CD4-positive, alpha-beta T cell (primary cell): ENCODE measurements at regions not wholly inside any gene's neighbourhood (a gene's known extent, or its start where the extent isn't known, plus 50 kb on each side); places are given as distances from the start of the nearest gene placed in this dataset.

ENCODE experiments used
- ATAC-seq: fragments of 200-7000 bp; cut with Tn5 transposase; one replicate; pipeline ENCODE4 v1.10.0; 2022; ENCODE audit warnings: mild to moderate bottlenecking; ENCODE audit not compliant: poor library complexity
- CTCF ChIA-PET: fragments of 350-600 bp; sonication (Branson Sonifier 250); formaldehyde crosslinking; loops from one replicate; lab custom pipeline; 2021; ENCODE audit warnings: antibody characterized with exemption, inconsistent platforms; lab: Charles Lee
- POLR2A ChIA-PET: fragments of 350-600 bp; sonication (Branson Sonifier 250); formaldehyde crosslinking; loops from one replicate; lab custom pipeline; 2021; ENCODE audit warnings: antibody characterized with exemption, inconsistent platforms; lab: Charles Lee
- DNase-seq, 14 experiments: peaks; one replicate each; pipeline ENCODE4 v3.0.0-alpha.2; 2013 to 2020; ENCODE audit warnings: mixed read lengths in 2 of 14
- H3K27ac ChIP-seq, 2 donors: one replicate each; pipeline versions ENCODE4 v1.5.1 to v1.7.0; 2013; ENCODE audit warnings: low read length in 2 of 2, low read depth in 1 of 2, mild to moderate bottlenecking in 1 of 2
- H3K27me3 ChIP-seq, 2 experiments: 1 replicate in 1 of 2; 2 replicates in 1 of 2; pipeline versions ENCODE4 v1.6.1 to v1.7.0; 2013; ENCODE audit warnings: low read length in 2 of 2, control low read depth in 1 of 2, mild to moderate bottlenecking in 1 of 2, moderate library complexity in 1 of 2; ENCODE audit not compliant: insufficient read depth in 2 of 2, control insufficient read depth in 1 of 2
- H3K36me3 ChIP-seq: one replicate; pipeline ENCODE4 v1.6.1; 2013; ENCODE audit warnings: low read length, control low read depth; ENCODE audit not compliant: insufficient read depth
- H3K4me1 ChIP-seq: one replicate; pipeline ENCODE4 v1.6.1; 2013; ENCODE audit warnings: low read length, control low read depth; ENCODE audit not compliant: insufficient read depth
- H3K4me3 ChIP-seq: one replicate; pipeline ENCODE4 v1.5.1; 2013; ENCODE audit warnings: mild to moderate bottlenecking, low read length, moderate library complexity
- H3K9me3 ChIP-seq, 2 experiments: 1 replicate in 1 of 2; 2 replicates in 1 of 2; pipeline versions ENCODE4 v1.6.1 to v1.7.0; 2013; ENCODE audit warnings: low read length in 2 of 2, mild to moderate bottlenecking in 2 of 2, control low read depth in 1 of 2, moderate library complexity in 1 of 2; ENCODE audit not compliant: control insufficient read depth in 1 of 2, insufficient read depth in 1 of 2
- H3K27ac Mint-ChIP-seq: one replicate; pipeline ENCODE4 v1.8.0; 2020; ENCODE audit warnings: mixed read lengths
- H3K27me3 Mint-ChIP-seq: one replicate; pipeline ENCODE4 v1.8.0; 2021; ENCODE audit warnings: mixed read lengths
- H3K36me3 Mint-ChIP-seq: one replicate; pipeline ENCODE4 v1.8.0; 2021; ENCODE audit warnings: low read depth, mixed read lengths
- H3K4me1 Mint-ChIP-seq: one replicate; pipeline ENCODE4 v1.8.0; 2021; ENCODE audit warnings: low read depth, mixed read lengths
- H3K4me3 Mint-ChIP-seq: one replicate; pipeline ENCODE4 v1.8.0; 2020; ENCODE audit warnings: mild to moderate bottlenecking, mixed read lengths
- H3K9me3 Mint-ChIP-seq: one replicate; pipeline ENCODE4 v1.8.0; 2020; ENCODE audit warnings: mixed read lengths
- CTCF ChIP-seq: fragments of 200-600 bp; IDR thresholded peaks from one replicate; pipeline ENCODE4 v1.8.0; 2022; ENCODE audit warnings: antibody characterized with exemption, mild to moderate bottlenecking
- intact Hi-C, 2 experiments: fragments of 100-400 bp; cut with DNase I in 1 of 2; cut with micrococcal nuclease in 1 of 2; formaldehyde crosslinking; loops; one replicate each; pipeline versions ENCODE4 v1.15.1 to v1.9.0; 2023 to 2025; cut with DNase I, micrococcal nuclease

GRCh38 chr9:13396418-13396817 is 116.9 kb upstream of the MPDZ start:
- POLR2A ChIA-PET: no interaction called here
- H3K27me3 ChIP-seq: no peaks in the 10 kb centered on the region
- no peaks in the 10 kb centered on the region for H3K4me1 ChIP-seq
- H3K27ac ChIP-seq: no peak overlapping the region
- Mint-ChIP-seq H3K9me3 (peaks cover 14% of the 10 kb centered on the region), H3K36me3 (no peaks in the 10 kb centered on the region), H3K27ac (no peak overlapping the region), H3K4me1 (no peaks in the 10 kb centered on the region), H3K4me3 (no peak overlapping the region), H3K27me3 (no peaks in the 10 kb centered on the region)
- no peak for TF ChIP-seq CTCF
- ATAC-seq (no peak), DNase-seq (no peak)
- H3K9me3 ChIP-seq: no peaks in the 10 kb centered on the region
- intact Hi-C loops: no loop called here
- CTCF ChIA-PET: no interaction called here
- no peak overlapping the region for H3K4me3 ChIP-seq
- no peaks in the 10 kb centered on the region for H3K36me3 ChIP-seq

GRCh38 chr9:13395156-13395555 is 115.7 kb upstream of the MPDZ start:
- intact Hi-C loops: no loop called here
- H3K27ac ChIP-seq: no peak overlapping the region
- H3K9me3 ChIP-seq: no peaks in the 10 kb centered on the region
- ATAC-seq: no peak
- H3K36me3 Mint-ChIP-seq: no peaks in the 10 kb centered on the region
- H3K27me3 ChIP-seq: no peaks in the 10 kb centered on the region
- H3K36me3 ChIP-seq: no peaks in the 10 kb centered on the region
- DNase-seq: no peak
- peaks cover 14% of the 10 kb centered on the region for H3K9me3 Mint-ChIP-seq
- ChIA-PET CTCF (no interaction called here), POLR2A (no interaction called here)
- no peaks in the 10 kb centered on the region for H3K4me1 Mint-ChIP-seq
- H3K4me3 Mint-ChIP-seq: no peak overlapping the region
- no peak overlapping the region for H3K27ac Mint-ChIP-seq
- no peaks in the 10 kb centered on the region for H3K4me1 ChIP-seq
- TF ChIP-seq CTCF: no peak
- no peak overlapping the region for H3K4me3 ChIP-seq
- no peaks in the 10 kb centered on the region for H3K27me3 Mint-ChIP-seq

- H3K9me3 Mint-ChIP-seq: peaks cover 26% of the 10 kb centered on the region
These were observed 108.7 kb upstream of the MPDZ start for GRCh38 chr9:13388157-13388556.

More at GRCh38 chr9:13388157-13388556, 108.7 kb upstream of the MPDZ start:
- no peak overlapping the region for H3K4me3 Mint-ChIP-seq
- no peaks in the 10 kb centered on the region for H3K27me3 Mint-ChIP-seq
- DNase-seq: no peak
- H3K9me3 ChIP-seq: peaks cover 0 to 4% of the 10 kb centered on the region in 2 experiments
- no peak overlapping the region for H3K4me3 ChIP-seq
- intact Hi-C loops: no loop called here
- CTCF ChIA-PET: no interaction called here
- no peaks in the 10 kb centered on the region for H3K36me3 ChIP-seq
- H3K27ac ChIP-seq: no peak overlapping the region
- H3K27me3 ChIP-seq: no peaks in the 10 kb centered on the region
- TF ChIP-seq CTCF: no peak
- POLR2A ChIA-PET: no interaction called here
- ATAC-seq: no peak
- no peaks in the 10 kb centered on the region for H3K4me1 ChIP-seq
- H3K4me1 Mint-ChIP-seq: no peaks in the 10 kb centered on the region
- H3K27ac Mint-ChIP-seq: no peak overlapping the region
- no peaks in the 10 kb centered on the region for H3K36me3 Mint-ChIP-seq
